HG03025 (cell line): ENCODE measurements at regions not wholly inside any gene's neighbourhood (a gene's known extent, or its start where the extent isn't known, plus 50 kb on each side); places are given as distances from the start of the nearest gene placed in this dataset.

Source experiments
- ATAC-seq: cut with Tn5 transposase; IDR thresholded peaks from one replicate; pipeline ENCODE4 v1.9.1; 2021; ENCODE audit warnings: mild to moderate bottlenecking, moderate library complexity; ENCODE audit not compliant: unreplicated experiment, low FRiP score

GRCh38 chr1:162926906-162927305 is 65.9 kb upstream of the CCDC190 start:
- no peak for ATAC-seq

GRCh38 chr1:162924179-162924578 is 63.2 kb upstream of the CCDC190 start:
- ATAC-seq, result no peak

GRCh38 chr1:162922201-162922600 is 61.2 kb upstream of the CCDC190 start:
- no peak for ATAC-seq

- ATAC-seq, result no peak
Observed at GRCh38 chr1:162921311-162921710, 60.3 kb upstream of the CCDC190 start.

GRCh38 chr1:162919034-162919433 is 58.1 kb upstream of the CCDC190 start:
- no peak for ATAC-seq

GRCh38 chr1:162918151-162918754 is 57.3 kb upstream of the CCDC190 start:
- no peak for ATAC-seq

- ATAC-seq, result no peak
Observed at GRCh38 chr1:162916821-162917613, 56.0 kb upstream of the CCDC190 start.

GRCh38 chr1:162916407-162916806 is 55.4 kb upstream of the CCDC190 start:
- no peak for ATAC-seq

GRCh38 chr1:162914601-162915000 is 53.6 kb upstream of the CCDC190 start:
- no peak for ATAC-seq

- no peak for ATAC-seq
Observed at GRCh38 chr1:162913345-162913744, 52.4 kb upstream of the CCDC190 start.

GRCh38 chr1:162912061-162912667 is 51.2 kb upstream of the CCDC190 start:
- no peak for ATAC-seq
